Omental fat pad (tissue), 3 donors: ENCODE measurements at regions not wholly inside any gene's neighbourhood (a gene's known extent, or its start where the extent isn't known, plus 50 kb on each side); places are given as distances from the start of the nearest gene placed in this dataset.

Experiments used
- ATAC-seq: fragments of 150-250 bp; one replicate; pipeline ENCODE4 v1.9.1; 2016; ENCODE audit warnings: mild to moderate bottlenecking, moderate library complexity; ENCODE audit not compliant: low FRiP score
- DNase-seq: peaks from one replicate; pipeline ENCODE4 v3.0.0-alpha.2; 2019; ENCODE audit warnings: low spot score
- TF ChIP-seq, protein P1 (sequence below), 3 donors: fragments of 450-650 bp; IDR thresholded peaks; one replicate each; pipeline ENCODE4 v1.5.1; 2016 to 2017; ENCODE audit warnings: antibody characterized with exemption in 3 of 3, mild to moderate bottlenecking in 3 of 3, moderate library complexity in 2 of 3

DNA sequence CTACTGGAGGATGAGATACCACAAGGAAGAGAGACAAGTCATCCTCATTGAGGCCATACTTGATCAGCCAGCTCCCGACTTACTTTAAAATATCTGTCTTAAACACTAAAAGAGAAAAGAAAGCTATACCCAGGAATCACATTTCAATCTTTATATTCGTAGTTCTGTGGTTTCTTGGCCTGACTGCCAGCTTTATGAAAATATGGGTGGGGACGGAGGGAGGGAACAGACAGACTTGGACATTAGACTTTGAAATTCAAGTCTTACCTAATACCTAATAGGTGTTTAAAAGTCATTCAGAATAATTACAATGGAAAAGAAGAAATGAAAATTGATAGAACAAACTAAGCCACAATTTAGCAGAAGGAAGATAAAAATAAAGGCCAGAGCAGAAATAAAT is 604.8 kb upstream of the RORB start:
- no peak for DNase-seq
- TF ChIP-seq, protein P1, sequence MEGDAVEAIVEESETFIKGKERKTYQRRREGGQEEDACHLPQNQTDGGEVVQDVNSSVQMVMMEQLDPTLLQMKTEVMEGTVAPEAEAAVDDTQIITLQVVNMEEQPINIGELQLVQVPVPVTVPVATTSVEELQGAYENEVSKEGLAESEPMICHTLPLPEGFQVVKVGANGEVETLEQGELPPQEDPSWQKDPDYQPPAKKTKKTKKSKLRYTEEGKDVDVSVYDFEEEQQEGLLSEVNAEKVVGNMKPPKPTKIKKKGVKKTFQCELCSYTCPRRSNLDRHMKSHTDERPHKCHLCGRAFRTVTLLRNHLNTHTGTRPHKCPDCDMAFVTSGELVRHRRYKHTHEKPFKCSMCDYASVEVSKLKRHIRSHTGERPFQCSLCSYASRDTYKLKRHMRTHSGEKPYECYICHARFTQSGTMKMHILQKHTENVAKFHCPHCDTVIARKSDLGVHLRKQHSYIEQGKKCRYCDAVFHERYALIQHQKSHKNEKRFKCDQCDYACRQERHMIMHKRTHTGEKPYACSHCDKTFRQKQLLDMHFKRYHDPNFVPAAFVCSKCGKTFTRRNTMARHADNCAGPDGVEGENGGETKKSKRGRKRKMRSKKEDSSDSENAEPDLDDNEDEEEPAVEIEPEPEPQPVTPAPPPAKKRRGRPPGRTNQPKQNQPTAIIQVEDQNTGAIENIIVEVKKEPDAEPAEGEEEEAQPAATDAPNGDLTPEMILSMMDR (IDR thresholded peaks at IDR 0.05): no peak
- no peak for ATAC-seq

DNA sequence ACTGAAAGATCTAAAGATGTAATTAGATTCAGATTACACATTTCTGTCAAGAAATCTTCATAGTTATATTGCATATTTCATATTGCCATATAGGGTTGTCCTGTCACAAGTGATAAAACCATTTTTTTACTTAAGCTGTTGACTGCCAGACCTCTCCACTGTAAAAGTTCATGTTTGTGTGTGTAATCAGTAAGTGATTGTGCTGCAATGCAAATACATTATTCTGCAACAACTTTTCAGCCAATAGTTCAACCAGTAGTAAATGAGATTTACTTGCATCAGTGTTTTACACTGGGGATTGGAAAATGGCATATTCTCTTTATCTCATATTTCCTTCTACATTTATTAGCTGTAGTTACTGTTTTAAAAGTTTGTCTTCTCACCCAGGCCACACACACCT is 603.9 kb upstream of the RORB start:
- ATAC-seq (no peak), DNase-seq (no peak)
- TF ChIP-seq, protein P1 (IDR thresholded peaks at IDR 0.05): no peak

DNA sequence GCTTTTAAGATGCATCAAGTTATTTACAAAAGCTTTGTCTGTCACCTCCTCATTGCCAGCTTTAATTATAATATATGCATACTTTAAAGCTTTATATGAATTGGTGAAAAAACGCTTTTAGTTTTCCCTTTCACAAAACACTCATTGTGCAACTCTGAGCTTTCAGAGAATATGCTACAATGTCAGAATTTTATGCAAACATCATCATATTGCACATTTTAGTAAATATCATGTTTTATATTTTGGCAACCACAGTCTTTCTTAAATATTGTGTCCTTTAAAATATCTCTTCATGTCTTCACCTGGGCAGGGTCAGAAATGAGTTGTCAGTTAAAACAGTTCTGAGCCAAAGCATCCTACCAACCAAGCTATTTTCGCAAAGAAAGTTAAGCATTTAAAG is 601.1 kb upstream of the RORB start:
- no peak for DNase-seq
- TF ChIP-seq, protein P1 (IDR thresholded peaks at IDR 0.05): no peak
- ATAC-seq: no peak

DNA sequence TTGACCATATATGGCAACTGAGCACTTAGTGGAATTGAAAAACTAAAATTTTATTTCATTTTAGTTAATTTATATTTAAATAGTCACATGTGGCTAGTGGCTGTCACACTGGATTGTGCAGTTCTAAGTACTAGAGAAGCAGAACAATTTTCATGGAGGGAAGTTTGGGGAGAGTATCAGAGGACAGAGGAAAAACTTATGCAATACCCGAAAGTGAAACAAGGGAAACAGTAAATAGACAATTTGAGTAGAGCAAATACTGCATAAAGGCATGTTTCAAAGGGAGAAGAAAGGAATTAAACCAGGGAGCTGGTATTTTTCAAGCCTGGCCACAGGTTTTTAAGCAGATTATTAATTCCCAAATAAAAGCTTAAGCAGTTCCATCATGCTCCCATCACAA is 590.5 kb upstream of the RORB start:
- ATAC-seq (no peak), DNase-seq (no peak)
- TF ChIP-seq, protein P1 (IDR thresholded peaks at IDR 0.05): no peak

DNA sequence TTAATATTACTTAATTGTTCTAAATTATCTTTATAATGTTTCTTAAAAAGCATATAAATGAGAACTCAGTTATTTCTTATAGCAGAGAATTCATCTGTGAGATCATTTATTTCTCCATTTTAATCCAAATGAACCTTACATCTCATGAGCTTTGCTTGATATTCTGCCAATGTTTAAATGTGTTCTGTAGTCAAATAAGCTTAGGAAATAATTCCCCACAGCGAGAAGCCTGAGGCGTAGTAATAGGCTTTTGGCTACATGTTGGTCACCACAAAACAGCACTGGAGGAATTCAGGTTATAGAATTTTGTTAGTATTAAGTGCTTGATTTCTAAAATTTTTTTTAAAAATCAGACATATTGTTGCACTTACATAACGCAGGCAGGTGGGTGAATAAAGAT is 585.3 kb upstream of the RORB start:
- DNase-seq (no peak), ATAC-seq (no peak)
- TF ChIP-seq, protein P1 (IDR thresholded peaks at IDR 0.05): no peak

DNA sequence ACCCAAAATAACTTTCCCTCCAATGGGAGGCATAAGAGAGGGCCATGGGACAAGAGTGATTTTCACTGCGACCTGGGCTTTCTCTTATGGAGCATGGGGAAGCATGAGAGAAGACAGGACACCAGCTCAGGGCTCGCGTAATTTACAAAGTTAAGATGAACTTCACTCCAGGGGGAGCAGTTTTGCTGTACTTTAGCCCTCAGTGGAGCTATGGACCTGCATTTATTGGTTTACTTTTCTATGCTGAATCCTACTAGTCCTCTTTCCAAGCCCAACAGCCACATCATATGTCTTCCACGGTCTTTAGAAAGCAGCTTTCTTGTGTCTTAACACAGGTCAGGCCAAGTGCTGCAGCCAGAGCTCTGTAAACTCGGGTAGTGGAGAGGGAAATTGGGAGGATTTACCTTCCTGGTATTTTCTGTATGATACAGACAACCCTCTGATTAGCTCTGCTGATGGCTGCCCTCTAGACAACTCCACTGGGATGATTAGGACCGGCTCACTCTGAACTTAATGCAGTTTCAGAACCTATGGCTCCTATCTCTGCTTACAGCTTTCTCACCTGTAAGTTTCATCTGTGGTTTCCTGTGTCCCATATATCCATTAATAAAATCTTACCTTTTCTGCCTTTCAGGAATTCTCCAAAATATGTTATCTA is 581.0 kb upstream of the RORB start:
- ATAC-seq (no peak), DNase-seq (no peak)
- TF ChIP-seq, protein P1 (IDR thresholded peaks at IDR 0.05): no peak

DNA sequence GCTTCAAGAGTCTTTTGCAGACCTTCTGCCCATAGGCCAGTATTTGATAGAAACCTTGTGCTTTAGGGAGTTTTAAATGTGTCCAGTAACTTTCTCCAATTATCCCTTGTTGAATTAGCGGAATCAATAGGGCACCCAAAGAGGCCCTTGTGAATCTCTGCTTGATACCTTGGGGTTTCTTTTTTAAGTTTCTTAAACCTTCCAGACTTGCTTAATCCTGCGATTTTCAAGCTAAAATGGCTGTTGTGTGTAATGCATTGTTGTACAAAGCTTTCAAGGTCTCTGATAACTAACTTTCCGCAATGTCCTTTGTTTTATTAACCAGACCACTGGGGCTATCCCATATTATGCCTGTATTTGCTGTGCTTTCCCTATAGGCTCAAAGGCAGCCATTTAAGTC is 577.4 kb upstream of the RORB start:
- TF ChIP-seq, protein P1 (IDR thresholded peaks at IDR 0.05): no peak
- DNase-seq: no peak
- ATAC-seq: no peak
